Hepatic stellate cell (primary cell): ENCODE measurements at regions not wholly inside any gene's neighbourhood (a gene's known extent, or its start where the extent isn't known, plus 50 kb on each side); places are given as distances from the start of the nearest gene placed in this dataset.
A peak's percentile ranks its signal among the peaks of the same experiment; 100 is the strongest.

Experiments used
- DNase-seq: peaks from one replicate; pipeline ENCODE4 v3.0.0; 2011; ENCODE audit warnings: low spot score

- no peak for DNase-seq
Measured at GRCh38 chr13:109859216-109859835, 72.9 kb upstream of the IRS2 start.

- DNase-seq, result no peak
Measured at GRCh38 chr13:109858319-109858718, 71.9 kb upstream of the IRS2 start.

GRCh38 chr13:109857803-109858202 lies 71.4 kb upstream of the IRS2 start:
- DNase-seq, result no peak

GRCh38 chr13:109857325-109857724 lies 70.9 kb upstream of the IRS2 start:
- no peak for DNase-seq

GRCh38 chr13:109856350-109856749 lies 70.0 kb upstream of the IRS2 start:
- DNase-seq, result no peak

- DNase-seq, result no peak
Measured at GRCh38 chr13:109853153-109853552, 66.8 kb upstream of the IRS2 start.

GRCh38 chr13:109846185-109846584 lies 59.8 kb upstream of the IRS2 start:
- DNase-seq, result no peak

- peak; percentile 19 for DNase-seq
Measured at GRCh38 chr13:109844396-109844795, 58.0 kb upstream of the IRS2 start.

GRCh38 chr13:109843695-109844094 lies 57.3 kb upstream of the IRS2 start:
- DNase-seq, result no peak

- no peak for DNase-seq
Measured at GRCh38 chr13:109842212-109842920, 56.0 kb upstream of the IRS2 start.

- DNase-seq, result no peak
Measured at GRCh38 chr13:109840893-109841287, 54.5 kb upstream of the IRS2 start.

- peak; percentile 44 for DNase-seq
Measured at GRCh38 chr13:109840201-109840892, 54.0 kb upstream of the IRS2 start.

- no peak for DNase-seq
Measured at GRCh38 chr13:109836629-109837607, 50.5 kb upstream of the IRS2 start.
